B cell (primary cell): ENCODE measurements at regions not wholly inside any gene's neighbourhood (a gene's known extent, or its start where the extent isn't known, plus 50 kb on each side); places are given as distances from the start of the nearest gene placed in this dataset.

Experiments used
- ATAC-seq: fragments of 200-7000 bp; cut with Tn5 transposase; one replicate; pipeline ENCODE4 v1.10.0; 2021; ENCODE audit warnings: low read depth, mild to moderate bottlenecking, moderate number of reproducible peaks, moderate library complexity
- CTCF ChIA-PET: fragments of 350-600 bp; sonication (Branson Sonifier 250); formaldehyde crosslinking; loops from one replicate; lab custom pipeline; 2021; ENCODE audit warnings: antibody characterized with exemption, inconsistent platforms; lab: Charles Lee
- POLR2A ChIA-PET: fragments of 350-600 bp; sonication (Branson Sonifier 250); formaldehyde crosslinking; loops from one replicate; lab custom pipeline; 2021; ENCODE audit warnings: antibody characterized with exemption; lab: Charles Lee
- DNase-seq: peaks from one replicate; pipeline ENCODE4 v3.0.0; 2013
- H2AFZ ChIP-seq: 2 replicates; pipeline ENCODE4 v1.6.1; 2012; ENCODE audit warnings: mild to moderate bottlenecking, low read depth, low read length; ENCODE audit not compliant: insufficient read depth, poor library complexity, severe bottlenecking
- H3K27ac ChIP-seq, 2 donors: 1 replicate in 1 of 2; 2 replicates in 1 of 2; pipeline ENCODE4 v1.5.1; 2012 to 2013; ENCODE audit warnings: low read length in 2 of 2, mild to moderate bottlenecking in 2 of 2, moderate library complexity in 1 of 2
- H3K27me3 ChIP-seq, 4 experiments: fragments of 200-600 bp in 1 of 4; sonication (generic) in 1 of 4; replicated peaks in 1 of 4; 1 replicate in 2 of 4; 2 replicates in 2 of 4; pipeline versions ENCODE4 v1.6.1 to v1.7.0; 2013 to 2016; ENCODE audit warnings: low read length in 3 of 4, mild to moderate bottlenecking in 2 of 4, mixed read lengths in 1 of 4, moderate library complexity in 1 of 4; ENCODE audit not compliant: insufficient read depth in 4 of 4, control insufficient read depth in 3 of 4; ENCODE audit errors: control extremely low read depth in 1 of 4
- H3K36me3 ChIP-seq, 2 experiments: replicated peaks in 1 of 2; 1 replicate in 1 of 2; 2 replicates in 1 of 2; pipeline versions ENCODE4 v1.6.1 to v1.7.1; 2013; ENCODE audit warnings: low read length in 1 of 2; ENCODE audit not compliant: insufficient read depth in 2 of 2, control insufficient read depth in 1 of 2; ENCODE audit errors: control extremely low read depth in 1 of 2, extremely low read depth in 1 of 2
- H3K4me1 ChIP-seq, 2 donors: fragments of 200-600 bp in 1 of 2; sonication (generic) in 1 of 2; 1 replicate in 1 of 2; 2 replicates in 1 of 2; pipeline versions ENCODE4 v1.5.1 to v1.6.1; 2013 to 2017; ENCODE audit warnings: low read length in 2 of 2; ENCODE audit not compliant: control insufficient read depth in 2 of 2, insufficient read depth in 2 of 2
- H3K4me2 ChIP-seq: replicated peaks from 2 replicates; pipeline ENCODE3; 2012; ENCODE audit warnings: mild to moderate bottlenecking, low read depth, low read length; ENCODE audit not compliant: poor library complexity, severe bottlenecking
- H3K4me3 ChIP-seq, 5 experiments: fragments of 200-600 bp in 1 of 5; sonication (generic) in 1 of 5; 1 replicate in 3 of 5; 2 replicates in 2 of 5; pipeline versions ENCODE4 v1.5.1 to v1.7.0; 2011 to 2016; ENCODE audit warnings: low read length in 4 of 5, mild to moderate bottlenecking in 4 of 5, low read depth in 2 of 5, control low read depth in 1 of 5, moderate library complexity in 1 of 5; ENCODE audit not compliant: insufficient read depth in 1 of 5; ENCODE audit errors: control extremely low read depth in 1 of 5, extremely low read depth in 1 of 5
- H3K79me2 ChIP-seq: fragments of 200-600 bp; sonication (generic); one replicate; pipeline ENCODE4 v1.6.0; 2016; ENCODE audit warnings: low read length; ENCODE audit not compliant: control insufficient read depth, insufficient read depth
- H3K9ac ChIP-seq: fragments of 200-600 bp; sonication (generic); 2 replicates; pipeline ENCODE4 v1.6.1; 2017; ENCODE audit warnings: mild to moderate bottlenecking, low read length, moderate library complexity
- H3K9me3 ChIP-seq, 3 donors: one replicate each; pipeline versions ENCODE4 v1.6.1 to v1.7.1; 2013; ENCODE audit warnings: low read length in 2 of 3; ENCODE audit not compliant: control insufficient read depth in 2 of 3, insufficient read depth in 1 of 3; ENCODE audit errors: control extremely low read depth in 1 of 3
- H4K20me1 ChIP-seq: 2 replicates; pipeline ENCODE4 v1.6.0; 2012; ENCODE audit warnings: mild to moderate bottlenecking, low read length; ENCODE audit not compliant: insufficient read depth, control insufficient read depth, poor library complexity, severe bottlenecking
- H3K27ac Mint-ChIP-seq: one replicate; pipeline ENCODE4 v1.8.0; 2021; ENCODE audit warnings: mixed read lengths
- H3K27me3 Mint-ChIP-seq: one replicate; pipeline ENCODE4 v1.8.0; 2021; ENCODE audit warnings: mixed read lengths
- H3K4me1 Mint-ChIP-seq: one replicate; pipeline ENCODE4 v1.8.0; 2021; ENCODE audit warnings: mixed read lengths
- H3K4me3 Mint-ChIP-seq: one replicate; pipeline ENCODE4 v1.8.0; 2021; ENCODE audit warnings: mixed read lengths
- H3K9me3 Mint-ChIP-seq: one replicate; pipeline ENCODE4 v1.8.0; 2022; ENCODE audit warnings: mixed read lengths; ENCODE audit not compliant: insufficient read depth
- CTCF ChIP-seq: fragments of 200-600 bp; IDR thresholded peaks from one replicate; pipeline ENCODE4 v1.8.0; 2022; ENCODE audit warnings: antibody characterized with exemption, mild to moderate bottlenecking
- EZH2 ChIP-seq: IDR thresholded peaks from 2 replicates; pipeline ENCODE4 v1.6.1; 2012; ENCODE audit warnings: borderline replicate concordance, low read depth, mild to moderate bottlenecking, moderate library complexity, low read length; ENCODE audit not compliant: insufficient read depth, poor library complexity, severe bottlenecking
- intact Hi-C: fragments of 100-400 bp; cut with micrococcal nuclease; formaldehyde crosslinking; loops from one replicate; pipeline ENCODE4 v1.10.0; 2022

GRCh38 chr6:72533606-72534005 lies 88.3 kb upstream of the KCNQ5 start:
- Histone ChIP-seq H3K9ac (no peak overlapping the region), H3K4me3 (no peak overlapping the region), H3K4me2 (no peak overlapping the region), H3K27me3 (peaks cover 0 to 5% (median 0%) of the 10 kb centered on the region in 4 experiments), H3K36me3 (no peaks in the 10 kb centered on the region), H3K4me1 (no peaks in the 10 kb centered on the region), H3K79me2 (no peaks in the 10 kb centered on the region), H3K9me3 (peaks cover 0 to 2% (median 0%) of the 10 kb centered on the region in 3 donors), H4K20me1 (no peaks in the 10 kb centered on the region), H2AFZ (no peak overlapping the region), H3K27ac (no peak overlapping the region)
- H3K4me1 Mint-ChIP-seq, result no peaks in the 10 kb centered on the region
- H3K27me3 Mint-ChIP-seq, result peaks cover 13% of the 10 kb centered on the region
- DNase-seq (no peak), ATAC-seq (no peak)
- no peak overlapping the region for H3K4me3 Mint-ChIP-seq
- no peaks in the 10 kb centered on the region for H3K9me3 Mint-ChIP-seq
- CTCF ChIA-PET, result interaction anchor here (1.5 kb wide), 1 partner anchor 86 kb away, joined by 3 read pairs; no protein-coding TSS in a partner anchor
- intact Hi-C loops, result no loop called here
- POLR2A ChIA-PET, result no interaction called here
- no peak for TF ChIP-seq EZH2
- no peak for TF ChIP-seq CTCF
- no peak overlapping the region for H3K27ac Mint-ChIP-seq

GRCh38 chr6:72534236-72534635 lies 87.6 kb upstream of the KCNQ5 start:
- Histone ChIP-seq H3K36me3 (no peaks in the 10 kb centered on the region), H3K4me3 (no peak overlapping the region), H2AFZ (no peak overlapping the region), H3K27me3 (peaks cover 0 to 5% (median 0%) of the 10 kb centered on the region in 4 experiments), H3K4me1 (no peaks in the 10 kb centered on the region), H3K79me2 (no peaks in the 10 kb centered on the region), H4K20me1 (no peaks in the 10 kb centered on the region), H3K9ac (no peak overlapping the region), H3K4me2 (no peak overlapping the region), H3K9me3 (peaks cover 0 to 2% (median 0%) of the 10 kb centered on the region in 3 donors), H3K27ac (no peak overlapping the region)
- DNase-seq (no peak), ATAC-seq (no peak)
- intact Hi-C loops, result no loop called here
- no peaks in the 10 kb centered on the region for H3K9me3 Mint-ChIP-seq
- POLR2A ChIA-PET, result no interaction called here
- no peaks in the 10 kb centered on the region for H3K4me1 Mint-ChIP-seq
- H3K4me3 Mint-ChIP-seq, result no peak overlapping the region
- CTCF ChIA-PET, result no interaction called here
- TF ChIP-seq EZH2, result no peak
- no peak for TF ChIP-seq CTCF
- peaks cover 13% of the 10 kb centered on the region for H3K27me3 Mint-ChIP-seq
- H3K27ac Mint-ChIP-seq, result no peak overlapping the region
